Ammon's horn (tissue), 1 donor: ENCODE measurements at regions not wholly inside any gene's neighbourhood (a gene's known extent, or its start where the extent isn't known, plus 50 kb on each side); places are given as distances from the start of the nearest gene placed in this dataset.

Experiments used
- DNase-seq: peaks from one replicate; pipeline ENCODE4 v3.0.0-alpha.2; 2016; ENCODE audit warnings: low spot score

DNA sequence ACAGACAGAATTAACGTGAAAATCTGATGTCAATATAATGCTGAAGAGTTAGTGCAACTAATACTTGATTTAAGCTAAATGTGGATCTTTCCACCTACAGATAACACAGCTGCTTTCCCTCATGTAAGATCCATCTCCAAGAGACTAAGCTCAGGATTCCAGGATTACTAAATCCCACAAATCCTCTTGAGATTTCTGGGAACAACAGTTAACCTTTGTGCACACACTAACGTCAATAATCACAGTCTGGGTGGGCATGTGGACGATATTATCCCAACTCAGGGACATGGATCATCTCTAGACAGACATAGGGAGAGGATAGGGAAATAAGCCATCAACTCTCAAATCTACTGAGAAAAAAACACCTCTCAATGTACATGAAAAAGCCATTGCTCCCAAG is 432.6 kb downstream of the SATB2 start:
- no peak for DNase-seq

DNA sequence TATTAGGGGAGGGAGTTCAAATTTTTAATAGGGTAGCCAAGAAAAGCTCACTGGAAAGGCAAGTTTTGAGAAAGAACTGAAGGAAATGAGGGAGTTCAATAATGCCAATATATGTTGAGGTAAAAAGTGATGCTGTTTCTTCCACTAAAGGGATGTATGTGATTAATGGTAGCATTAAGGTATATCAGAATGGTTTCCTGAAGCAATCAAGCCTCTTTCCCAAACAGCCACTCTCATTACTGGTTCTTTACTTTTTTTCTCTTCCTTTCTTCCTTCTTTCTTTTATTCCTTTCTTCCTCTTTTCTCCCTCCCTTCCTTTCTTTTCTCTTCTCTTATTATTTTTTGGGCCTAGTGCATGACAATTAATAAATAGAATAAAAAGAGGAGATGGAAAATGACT is 433.5 kb downstream of the SATB2 start:
- no peak for DNase-seq

DNA sequence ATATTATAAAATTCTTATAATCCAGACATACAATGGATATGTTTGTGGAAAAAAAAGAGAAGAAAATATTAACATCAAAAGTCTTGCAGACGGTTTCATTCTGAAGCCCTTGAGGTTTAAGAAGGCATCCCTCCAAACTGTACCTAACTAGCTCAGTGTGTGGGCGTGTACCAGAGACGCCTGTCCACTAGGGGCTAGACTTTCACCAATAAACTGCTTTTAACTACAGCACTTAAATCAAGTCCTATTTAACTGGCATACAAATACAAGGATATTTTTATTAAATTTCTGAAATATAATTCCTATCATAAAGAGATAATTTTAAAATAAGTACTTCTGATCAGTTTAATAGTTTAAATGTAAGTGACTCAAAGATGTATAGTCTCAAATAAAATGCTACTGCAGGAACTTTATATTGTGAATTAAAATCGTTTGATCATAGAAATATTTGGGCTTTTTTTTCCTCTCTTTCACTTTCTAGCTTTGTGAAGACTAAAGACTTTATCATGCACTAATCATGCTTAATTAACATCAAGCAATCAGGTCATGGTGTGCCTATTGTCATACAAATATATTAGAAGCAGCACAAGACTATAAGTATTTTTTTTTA is 437.7 kb downstream of the SATB2 start:
- peak; percentile 35 for DNase-seq

DNA sequence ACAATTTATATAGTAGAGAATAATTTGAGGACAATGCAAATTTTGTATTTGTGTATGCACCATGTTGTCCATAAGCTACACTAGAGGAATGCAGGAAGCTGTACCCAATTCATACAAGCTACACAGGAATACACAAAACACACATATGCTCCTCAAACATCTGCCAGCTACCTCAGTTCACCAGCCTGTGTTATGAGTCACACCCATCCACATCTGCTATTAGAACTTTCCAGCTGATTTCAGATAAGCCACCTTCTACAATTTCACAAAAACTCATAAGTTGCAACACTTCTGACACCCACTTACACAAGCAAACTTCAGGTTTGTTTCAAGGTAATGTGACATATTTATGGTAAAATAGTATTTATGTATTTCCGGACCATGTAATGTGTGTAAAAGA is 438.9 kb downstream of the SATB2 start:
- DNase-seq, result no peak

DNA sequence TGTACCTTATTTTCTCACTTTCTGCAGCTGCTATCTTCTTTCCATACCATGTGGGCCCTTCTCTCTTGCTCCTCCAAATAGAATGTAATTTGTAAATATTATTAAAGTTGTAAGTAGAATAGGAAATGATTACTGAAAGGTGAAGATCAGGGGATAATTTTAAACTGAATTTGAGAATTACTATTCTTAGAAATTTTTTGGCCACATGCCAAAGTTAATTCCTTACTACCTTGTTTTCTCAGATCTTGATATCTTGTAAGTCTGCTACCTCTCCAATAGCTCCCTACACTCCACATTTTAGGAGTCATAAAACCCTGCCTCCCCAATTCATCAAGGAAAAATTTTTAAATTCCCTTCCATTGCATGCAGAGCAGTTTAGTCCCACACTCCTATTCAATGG is 442.7 kb downstream of the SATB2 start:
- no peak for DNase-seq

DNA sequence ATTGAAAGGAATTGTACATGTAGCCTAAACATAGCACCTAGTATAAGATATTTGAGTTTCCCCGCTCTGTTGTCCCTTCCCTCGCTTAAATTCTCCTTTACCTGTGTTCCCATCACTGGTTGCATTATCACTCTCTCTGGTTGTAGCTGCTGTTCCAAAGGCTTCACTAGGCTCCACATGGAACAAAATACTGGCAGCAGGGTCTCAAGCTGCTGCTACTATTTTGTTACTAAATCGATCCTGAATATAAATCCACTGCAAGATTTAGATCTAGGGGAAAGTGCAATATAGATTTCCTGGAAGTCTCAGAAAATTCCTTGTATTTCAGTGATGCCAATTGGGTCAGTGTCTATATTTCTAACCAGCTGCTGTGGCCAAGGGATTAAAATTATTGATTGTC is 443.5 kb downstream of the SATB2 start:
- no peak for DNase-seq

DNA sequence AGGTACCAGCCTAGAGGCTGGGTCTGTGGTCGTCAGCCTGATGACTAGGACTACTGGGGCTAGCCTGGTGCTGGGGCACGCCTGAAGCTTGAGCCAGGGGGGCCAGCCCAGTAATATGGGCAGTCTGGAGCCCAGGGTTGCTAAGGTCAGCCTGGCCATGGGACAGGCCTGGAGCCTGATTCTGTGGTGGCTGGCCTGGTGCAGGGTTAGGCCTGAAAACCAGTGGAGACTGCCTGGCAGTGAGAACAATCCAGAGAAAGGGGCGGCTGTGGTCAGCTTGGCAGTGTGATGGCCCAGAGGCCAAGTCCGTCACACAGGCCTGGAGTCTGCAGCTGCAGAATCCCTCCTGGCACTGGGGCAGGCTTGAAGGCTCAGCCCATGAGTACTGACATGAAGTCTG is 445.8 kb downstream of the SATB2 start:
- no peak for DNase-seq

DNA sequence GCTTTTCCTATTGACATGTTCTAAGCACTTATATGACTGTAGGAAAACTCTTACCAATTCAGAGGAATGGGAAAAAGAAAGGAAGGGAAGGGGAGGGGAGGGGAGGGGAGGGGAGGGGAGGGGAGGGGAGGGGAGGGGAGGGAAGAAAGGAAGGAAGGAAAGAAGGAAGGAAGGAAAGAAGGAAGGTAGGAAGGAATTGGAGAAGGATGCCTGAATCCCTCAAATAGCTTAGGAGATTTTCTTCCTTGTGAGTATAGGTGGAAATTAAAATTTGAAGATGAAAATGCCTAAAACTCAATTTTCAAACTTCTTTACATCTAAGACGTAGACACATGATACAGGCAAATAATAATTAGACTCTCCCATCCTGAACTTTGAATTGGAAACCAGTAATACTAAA is 463.1 kb downstream of the SATB2 start:
- DNase-seq, result no peak

DNA sequence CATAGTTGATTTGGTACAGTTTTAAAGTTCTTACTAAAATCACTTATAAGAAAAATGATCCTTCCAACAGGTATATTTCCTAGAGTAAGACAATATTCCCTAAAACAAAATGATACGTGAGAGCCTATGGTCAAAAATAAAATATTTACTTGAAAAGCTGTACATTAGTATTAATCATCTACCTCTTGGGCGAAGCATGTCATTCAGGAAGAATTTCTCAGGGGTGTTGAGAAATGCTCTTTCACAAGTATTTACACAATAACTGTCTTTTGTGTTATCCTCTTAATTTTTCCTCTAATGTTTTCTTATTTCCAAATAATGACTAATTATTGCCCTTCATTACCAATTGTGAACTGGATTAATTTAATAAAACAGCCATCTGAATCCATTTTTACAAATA is 466.3 kb downstream of the SATB2 start:
- no peak for DNase-seq

DNA sequence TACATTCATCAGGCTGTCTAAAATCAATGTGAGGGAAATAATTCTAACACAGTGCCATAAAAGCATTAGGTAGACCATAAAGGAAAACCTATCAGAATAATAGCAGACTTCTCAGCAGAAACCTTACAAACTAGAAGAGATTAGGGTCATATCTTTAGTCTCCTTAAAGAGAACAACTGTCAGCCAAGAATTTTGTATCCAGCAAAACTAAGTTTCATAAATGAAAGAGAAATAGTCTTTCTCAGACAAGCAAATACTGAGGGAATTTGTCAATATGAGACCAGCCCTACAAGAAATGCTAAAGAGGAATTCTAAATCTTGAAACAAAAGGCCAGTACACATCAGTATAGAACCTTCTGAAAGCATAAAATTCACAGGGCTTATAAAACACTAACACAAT is 482.0 kb downstream of the SATB2 start:
- DNase-seq, result no peak

DNA sequence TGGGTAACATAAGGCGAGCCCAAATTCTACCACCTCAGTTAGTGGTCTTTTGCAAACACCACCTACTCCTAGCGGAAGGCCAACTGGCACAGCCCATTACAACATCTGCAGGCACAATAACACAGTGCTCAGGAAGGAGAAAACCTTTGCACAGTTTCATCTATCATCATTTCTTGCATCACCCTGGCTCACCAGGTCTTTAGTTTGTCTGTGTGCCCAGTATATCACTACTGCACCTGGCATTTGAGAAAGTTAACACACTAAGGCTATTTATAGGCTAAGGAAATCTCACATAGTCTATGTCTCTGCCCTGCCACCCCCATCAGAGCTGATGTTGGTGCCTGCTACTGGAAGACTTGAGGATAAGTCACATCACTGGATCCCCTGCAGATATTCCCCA is 484.0 kb downstream of the SATB2 start:
- DNase-seq, result no peak

DNA sequence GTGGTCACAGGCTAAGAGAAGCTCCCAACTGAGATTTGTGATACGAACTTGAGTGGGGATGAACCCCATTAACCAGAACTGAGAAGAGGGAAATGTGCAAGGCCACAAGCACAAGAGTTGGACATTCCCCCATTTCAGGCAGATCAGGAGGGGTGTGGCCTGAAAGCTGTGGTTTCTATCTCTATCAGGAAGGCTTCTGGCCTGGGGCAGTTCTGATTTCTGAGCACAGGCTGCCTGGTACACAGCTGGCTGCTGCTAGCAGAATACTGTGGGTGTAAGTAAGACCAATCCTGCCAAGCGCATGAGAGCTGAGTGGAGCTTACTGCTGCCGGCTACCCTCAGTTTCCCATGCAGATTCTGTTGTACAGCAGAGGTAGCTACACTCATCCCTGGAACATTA is 484.6 kb downstream of the SATB2 start:
- DNase-seq, result no peak

DNA sequence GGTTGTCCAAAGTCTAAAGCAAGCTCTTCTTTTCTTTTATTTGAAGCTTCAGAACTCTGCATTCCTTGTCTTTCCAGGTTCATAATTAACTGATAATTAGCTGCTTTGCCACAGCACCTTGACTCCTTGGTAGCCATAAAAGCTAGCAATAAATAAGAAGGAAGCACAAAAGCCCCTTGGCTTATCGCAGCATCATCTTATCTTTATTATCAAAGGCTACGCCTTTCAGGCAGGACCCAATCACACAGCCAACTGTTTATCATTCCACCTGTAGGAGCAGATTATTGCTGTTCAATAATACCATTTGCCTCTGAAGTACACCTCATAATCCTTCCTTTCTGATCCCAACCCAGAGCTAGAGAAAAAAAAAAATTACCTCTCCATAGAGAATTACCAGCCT is 489.2 kb downstream of the SATB2 start:
- no peak for DNase-seq

DNA sequence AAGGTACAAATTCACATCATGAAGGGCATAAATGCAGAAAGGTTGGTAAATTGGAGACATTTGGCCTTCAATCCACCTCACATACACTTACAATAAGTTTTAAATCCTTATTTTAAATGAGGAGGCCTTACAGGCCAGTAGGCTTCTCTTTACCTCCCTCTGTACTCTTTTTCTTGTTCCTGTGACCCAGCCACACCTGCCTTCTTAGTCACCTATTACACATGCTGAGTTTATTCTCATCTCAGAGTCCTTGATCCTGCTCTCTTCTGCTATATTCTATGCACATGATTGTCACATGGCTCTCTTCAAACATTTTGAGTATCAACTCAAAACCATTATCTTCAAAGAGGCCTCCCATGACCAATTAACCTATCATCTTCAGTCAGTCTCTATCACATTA is 491.5 kb downstream of the SATB2 start:
- DNase-seq, result no peak

DNA sequence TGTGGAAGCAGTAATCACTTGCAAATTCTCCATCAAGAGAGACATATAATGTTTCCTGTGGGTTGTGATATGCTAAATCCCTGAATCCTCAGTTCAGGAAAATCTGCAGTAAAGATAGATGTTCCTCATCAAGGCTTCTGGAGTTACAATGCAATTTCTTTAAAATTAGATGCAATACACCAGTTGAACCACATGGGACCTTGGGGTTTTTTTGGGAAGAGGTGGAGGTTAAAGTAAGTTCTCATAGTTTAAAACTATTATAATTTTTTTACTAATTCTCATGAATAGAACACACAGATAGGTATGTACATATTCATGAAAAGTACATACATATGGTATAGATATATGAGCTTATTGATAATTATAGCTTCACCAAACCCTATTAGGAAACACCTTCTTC is 496.2 kb downstream of the SATB2 start:
- DNase-seq, result no peak

DNA sequence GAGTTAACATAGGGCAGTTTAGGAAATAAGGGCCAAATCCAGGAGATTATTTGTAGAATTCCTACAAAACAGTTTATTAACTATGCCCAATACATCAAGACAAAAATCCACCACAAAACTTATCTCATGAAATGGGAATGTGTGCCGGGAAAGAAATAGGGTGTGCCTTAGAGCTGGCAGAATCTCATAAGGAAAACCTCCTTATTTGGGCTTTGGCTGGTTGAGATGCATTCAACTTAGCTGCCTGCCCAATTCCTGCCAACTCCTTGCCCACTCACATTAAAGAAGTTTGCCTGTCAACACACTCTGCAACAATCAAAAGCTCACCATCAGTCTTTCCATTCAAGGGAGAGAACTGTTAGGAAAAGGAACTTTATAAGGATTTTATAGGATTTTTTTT is 500.6 kb downstream of the SATB2 start:
- no peak for DNase-seq

DNA sequence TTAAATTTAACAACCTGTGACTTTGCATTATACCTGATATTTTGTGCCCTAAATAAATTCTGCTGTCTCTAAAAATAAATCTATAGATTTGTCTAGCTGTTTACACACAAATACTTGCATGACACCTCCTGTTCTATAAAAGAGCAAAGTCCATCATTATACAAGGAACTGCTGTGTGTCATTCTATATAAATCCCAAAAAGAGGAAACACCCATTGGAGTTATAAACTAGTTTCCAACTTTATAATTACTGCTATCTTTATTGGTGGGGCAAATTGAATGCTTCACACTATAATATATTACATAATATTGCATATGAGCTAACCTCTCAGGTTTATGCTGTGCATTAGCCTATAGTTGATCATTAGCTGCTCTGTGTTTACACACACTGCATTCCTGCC is 504.4 kb downstream of the SATB2 start:
- DNase-seq, result no peak

DNA sequence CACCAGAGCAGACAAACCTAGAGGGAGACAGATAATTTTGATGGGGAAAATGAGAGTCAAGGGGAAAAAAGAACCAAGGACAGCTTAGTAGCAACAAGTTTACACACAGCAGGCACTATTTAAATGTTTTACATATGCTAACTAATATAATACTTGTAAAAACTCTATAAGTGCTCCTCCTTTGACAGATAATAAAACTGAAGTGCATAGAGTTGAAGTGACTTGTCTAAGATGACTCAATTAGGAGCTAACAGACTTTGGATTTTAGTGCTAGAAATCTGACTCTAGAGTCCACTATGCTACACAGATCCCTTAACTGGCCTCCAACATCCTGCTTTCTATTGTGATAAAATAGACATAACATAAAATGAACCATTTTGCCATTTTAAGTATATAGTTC is 506.9 kb downstream of the SATB2 start:
- no peak for DNase-seq

DNA sequence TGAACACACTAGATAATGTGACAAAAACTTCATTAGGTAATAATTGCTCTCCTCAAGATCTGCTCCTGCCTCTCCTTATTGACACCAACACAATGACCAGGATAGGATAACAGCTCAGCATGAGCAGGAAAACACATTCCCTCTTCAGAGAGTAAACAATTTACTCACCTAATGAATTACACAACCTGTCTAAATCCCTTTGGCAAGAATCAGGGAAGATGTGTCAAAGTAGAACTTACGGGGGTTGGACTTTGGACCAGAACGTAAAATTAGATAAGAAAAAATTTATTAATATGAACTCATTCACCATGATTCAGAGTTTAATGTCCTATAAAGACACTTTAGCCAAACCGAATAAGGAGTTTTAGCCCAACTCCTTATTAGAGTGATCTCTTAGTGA is 512.2 kb downstream of the SATB2 start:
- DNase-seq, result no peak

DNA sequence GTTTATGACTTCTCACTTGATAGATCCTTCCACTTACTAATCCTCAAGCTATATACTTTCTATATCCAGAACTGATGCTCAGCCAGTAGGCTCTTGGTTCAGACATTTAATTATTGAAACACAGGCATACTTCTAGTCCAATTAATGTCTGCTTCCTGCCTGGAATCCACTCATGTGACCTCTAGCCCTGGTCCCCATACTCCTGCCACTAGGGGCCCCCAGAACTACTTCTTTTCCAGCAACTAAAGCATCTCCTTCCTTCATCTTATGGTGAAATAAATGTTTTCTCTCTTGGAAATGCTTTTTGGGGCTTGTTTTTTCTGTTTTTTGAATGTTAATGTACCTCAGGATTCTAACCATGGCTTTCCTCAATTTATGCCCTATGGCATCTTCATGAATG is 527.6 kb downstream of the SATB2 start:
- no peak for DNase-seq

DNA sequence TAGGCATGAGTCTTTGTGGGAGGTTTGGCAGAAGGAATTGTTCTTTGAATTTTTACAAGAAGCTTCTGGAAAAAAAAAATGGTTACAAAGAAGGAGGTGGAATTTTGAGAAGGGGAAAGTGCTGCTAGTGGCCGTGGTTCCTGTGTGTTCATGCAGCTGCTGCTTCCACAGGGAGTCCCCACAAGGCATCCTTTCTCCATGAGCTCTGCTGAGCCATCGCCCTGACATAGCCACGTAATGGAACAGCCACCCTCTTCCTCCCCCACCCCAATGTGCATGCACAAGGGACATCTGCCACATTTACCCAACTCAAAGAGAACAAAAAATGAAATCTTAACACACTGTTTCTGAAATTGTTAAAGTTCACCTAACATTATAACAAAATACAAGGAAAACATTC is 529.7 kb downstream of the SATB2 start:
- peak; percentile 41 for DNase-seq

DNA sequence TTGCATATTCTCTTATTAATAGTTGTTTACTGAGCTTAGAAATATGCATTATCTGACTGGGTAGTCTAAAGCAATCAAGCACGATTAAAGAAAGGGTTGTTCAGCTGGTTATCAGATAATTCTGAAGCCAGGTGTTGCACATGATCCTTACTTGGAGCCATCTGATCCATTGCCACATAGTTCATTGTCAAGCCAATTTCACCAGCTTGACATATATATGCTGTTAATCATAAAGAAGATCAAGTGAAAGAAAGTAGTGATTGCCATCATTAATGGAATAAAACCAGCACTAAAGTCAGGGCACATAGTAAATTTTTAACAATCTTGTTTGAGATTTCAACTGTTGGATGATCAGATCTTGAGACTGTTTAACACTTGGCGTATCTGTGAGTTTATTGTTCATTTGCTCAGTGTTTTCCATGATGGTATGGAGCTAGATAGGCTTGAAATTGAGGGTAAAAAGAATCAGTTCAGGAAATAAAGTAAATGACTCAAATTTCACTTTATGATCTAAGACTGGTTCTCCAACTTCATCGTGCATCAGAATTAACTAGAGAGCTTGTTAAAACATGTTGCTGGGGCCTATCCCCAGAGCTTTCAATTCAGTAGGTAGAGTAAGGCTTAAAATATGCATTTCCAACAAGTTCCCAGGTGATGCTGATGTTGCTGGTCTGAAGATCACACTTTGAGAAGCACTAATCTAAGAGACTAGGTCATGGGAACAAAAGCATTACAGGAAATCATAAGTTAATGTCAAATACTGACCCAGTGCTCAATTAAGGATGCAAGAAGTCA is 539.6 kb downstream of the SATB2 start:
- no peak for DNase-seq

DNA sequence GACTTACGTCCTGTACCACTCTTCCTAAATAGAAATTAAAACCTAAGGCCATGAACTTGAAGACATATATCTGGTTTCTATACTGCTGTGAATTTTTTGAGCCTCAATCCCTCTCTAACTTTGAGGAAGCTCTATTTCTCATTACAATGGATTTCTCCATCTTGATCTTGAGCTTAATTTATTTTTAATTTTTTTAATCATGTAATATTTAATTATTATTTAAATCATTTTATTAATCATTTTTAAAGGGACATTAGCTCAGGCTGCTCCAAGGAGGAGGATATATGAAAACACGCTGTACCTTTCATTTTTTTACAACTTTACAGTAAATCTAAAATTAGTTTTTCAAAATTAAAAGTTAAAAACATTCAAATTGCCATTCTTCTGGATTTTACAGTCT is 540.5 kb downstream of the SATB2 start:
- no peak for DNase-seq

DNA sequence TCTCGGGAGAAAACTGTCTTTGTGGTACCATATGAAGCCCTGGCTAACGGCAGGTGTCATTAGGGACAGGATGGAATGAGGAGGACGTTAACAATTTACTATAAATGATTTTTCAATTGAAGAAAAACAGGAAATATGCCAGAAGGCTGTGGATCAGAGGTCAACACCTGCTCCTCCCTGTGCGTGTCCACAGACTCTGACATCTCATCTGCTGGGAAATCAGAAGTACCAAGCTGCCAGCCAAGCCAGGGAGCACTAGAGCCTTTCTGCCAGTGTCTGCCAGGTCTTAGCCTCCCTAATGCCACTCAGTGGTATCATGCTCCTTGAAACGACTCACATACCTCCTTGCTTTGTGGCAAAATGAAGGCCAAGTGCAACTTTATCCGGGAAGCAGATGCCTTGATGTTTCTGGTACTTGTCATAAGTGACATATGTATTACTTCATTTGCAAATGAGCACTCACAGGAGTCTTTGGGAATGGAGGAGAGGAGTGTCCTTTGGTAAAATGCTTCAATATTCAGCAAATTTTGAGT is 541.1 kb downstream of the SATB2 start:
- no peak for DNase-seq
